PC-9 (cell line): ENCODE measurements at regions not wholly inside any gene's neighbourhood (a gene's known extent, or its start where the extent isn't known, plus 50 kb on each side); places are given as distances from the start of the nearest gene placed in this dataset.

Experiments used
- CTCF ChIP-seq: fragments of 200-600 bp; sonication (generic); conservative IDR thresholded peaks from 2 replicates; pipeline ENCODE4 v1.6.1; 2017; ENCODE audit warnings: mixed run types, antibody characterized with exemption, mild to moderate bottlenecking, moderate library complexity
- EZH2 ChIP-seq: fragments of 200-600 bp; sonication (generic); IDR thresholded peaks from 2 replicates; pipeline ENCODE4 v1.8.0; 2017; ENCODE audit warnings: antibody characterized with exemption, low read depth

DNA sequence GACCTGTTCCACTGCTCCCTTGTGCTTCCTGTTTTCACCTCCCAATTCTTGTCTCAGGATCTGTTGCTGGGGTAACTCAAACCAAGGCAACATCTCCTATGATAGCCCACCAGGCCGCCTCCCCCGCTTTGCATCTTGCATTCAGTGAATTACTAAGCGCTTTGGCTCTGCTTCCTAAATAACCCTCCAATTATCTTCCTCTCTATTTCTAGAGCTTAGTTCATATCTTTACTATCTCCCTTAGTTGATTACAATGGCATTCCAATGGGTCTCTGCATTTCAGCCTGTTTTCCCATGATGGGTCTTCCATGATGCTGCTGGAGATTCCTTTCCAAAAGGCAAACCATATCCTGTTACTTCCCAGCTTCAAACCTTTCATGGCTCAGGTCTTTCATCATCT is 117.2 kb upstream of the FERMT1 start:
- TF ChIP-seq CTCF (no peak), EZH2 (no peak)
